AG04449 (cell line): ENCODE measurements at regions not wholly inside any gene's neighbourhood (a gene's known extent, or its start where the extent isn't known, plus 50 kb on each side); places are given as distances from the start of the nearest gene placed in this dataset.

Experiments
- CTCF ChIA-PET: fragments of 350-600 bp; formaldehyde crosslinking; extraction: SDS; loops from one replicate; lab custom pipeline; 2021; ENCODE audit warnings: antibody characterized with exemption; lab: Yijun Ruan, JAX
- POLR2A ChIA-PET: fragments of 400-600, 350-600 bp; formaldehyde crosslinking; extraction: SDS; loops from one replicate; lab custom pipeline; 2020; ENCODE audit warnings: antibody characterized with exemption, inconsistent platforms; lab: Yijun Ruan, JAX
- DNase-seq: peaks from one replicate; pipeline ENCODE4 v3.0.0-alpha.2; 2010; ENCODE audit warnings: low read depth, low spot score
- H3K4me3 ChIP-seq: 2 replicates; pipeline ENCODE4 v1.5.1; 2011; ENCODE audit warnings: low read depth, mild to moderate bottlenecking, control low read depth, low read length
- TF ChIP-seq, protein P1 (sequence below): IDR thresholded peaks from one replicate; pipeline ENCODE4 v1.5.1; 2011; ENCODE audit warnings: mild to moderate bottlenecking, moderate library complexity, low read length, control low read depth, inconsistent platforms; ENCODE audit not compliant: insufficient read depth; ENCODE audit errors: missing control alignments

DNA sequence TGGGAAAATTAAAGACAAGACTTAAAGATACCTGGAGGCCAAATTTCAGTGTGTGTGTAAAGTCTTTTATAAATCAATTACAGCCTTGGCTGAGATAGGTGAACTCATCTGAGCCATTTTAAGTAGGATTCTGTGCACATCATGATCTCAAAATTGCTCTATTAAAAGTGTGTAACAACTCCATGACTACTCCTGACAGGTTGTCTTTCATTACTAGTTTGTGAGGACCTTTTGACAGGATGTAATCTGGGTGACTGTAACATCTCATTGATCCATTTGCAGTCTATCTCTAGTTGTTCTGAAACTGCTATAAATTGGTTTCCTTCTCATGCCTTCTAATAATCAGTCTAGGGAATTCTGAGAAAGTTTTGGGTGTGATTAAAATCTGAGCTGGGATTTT, 753.3 kb downstream of the SLITRK5 start:
- TF ChIP-seq, protein P1, sequence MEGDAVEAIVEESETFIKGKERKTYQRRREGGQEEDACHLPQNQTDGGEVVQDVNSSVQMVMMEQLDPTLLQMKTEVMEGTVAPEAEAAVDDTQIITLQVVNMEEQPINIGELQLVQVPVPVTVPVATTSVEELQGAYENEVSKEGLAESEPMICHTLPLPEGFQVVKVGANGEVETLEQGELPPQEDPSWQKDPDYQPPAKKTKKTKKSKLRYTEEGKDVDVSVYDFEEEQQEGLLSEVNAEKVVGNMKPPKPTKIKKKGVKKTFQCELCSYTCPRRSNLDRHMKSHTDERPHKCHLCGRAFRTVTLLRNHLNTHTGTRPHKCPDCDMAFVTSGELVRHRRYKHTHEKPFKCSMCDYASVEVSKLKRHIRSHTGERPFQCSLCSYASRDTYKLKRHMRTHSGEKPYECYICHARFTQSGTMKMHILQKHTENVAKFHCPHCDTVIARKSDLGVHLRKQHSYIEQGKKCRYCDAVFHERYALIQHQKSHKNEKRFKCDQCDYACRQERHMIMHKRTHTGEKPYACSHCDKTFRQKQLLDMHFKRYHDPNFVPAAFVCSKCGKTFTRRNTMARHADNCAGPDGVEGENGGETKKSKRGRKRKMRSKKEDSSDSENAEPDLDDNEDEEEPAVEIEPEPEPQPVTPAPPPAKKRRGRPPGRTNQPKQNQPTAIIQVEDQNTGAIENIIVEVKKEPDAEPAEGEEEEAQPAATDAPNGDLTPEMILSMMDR = no peak
- ChIA-PET CTCF (no interaction called here), POLR2A (no interaction called here)
- DNase-seq = no peak
- H3K4me3 ChIP-seq = no peak overlapping the region

DNA sequence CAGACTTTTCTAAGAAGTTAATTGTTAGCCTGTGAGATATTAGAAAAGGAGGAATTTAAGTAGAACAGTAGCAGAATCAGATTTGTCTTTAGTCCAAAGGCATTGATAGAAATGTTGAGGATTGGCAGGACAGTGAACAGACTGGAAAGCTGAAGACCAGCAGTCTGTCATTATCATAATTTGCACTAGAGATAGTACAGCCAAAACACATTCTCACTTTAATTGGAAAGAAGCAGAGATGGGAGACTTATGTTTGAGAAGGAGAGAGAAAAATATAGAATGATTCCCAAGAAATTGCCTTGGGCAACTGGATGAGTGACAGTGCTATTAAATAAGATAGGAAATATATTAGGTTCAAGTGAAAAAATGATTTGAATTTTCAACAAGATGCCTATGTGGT, 755.5 kb downstream of the SLITRK5 start:
- no peak for DNase-seq
- TF ChIP-seq, protein P1 = no peak
- CTCF ChIA-PET = no interaction called here
- no peak overlapping the region for H3K4me3 ChIP-seq
- POLR2A ChIA-PET = no interaction called here

DNA sequence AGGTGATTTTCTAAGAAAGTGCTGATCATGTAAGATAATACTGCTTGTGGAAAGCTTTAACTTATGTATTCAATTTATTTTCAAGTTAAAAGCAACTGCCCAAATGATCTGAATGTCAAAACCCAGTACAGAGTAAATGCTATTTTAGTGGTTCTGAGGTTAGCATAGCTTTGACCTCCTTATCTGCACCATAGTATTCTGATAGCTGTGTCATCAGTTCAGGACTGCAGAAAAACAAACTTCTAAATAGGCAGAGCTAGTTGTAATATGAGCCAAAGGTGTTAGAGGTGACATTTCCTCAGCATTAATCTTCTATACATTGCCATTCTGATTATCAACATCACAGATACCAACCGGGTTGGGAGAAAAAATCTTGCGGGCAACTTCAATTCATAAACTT, 758.7 kb downstream of the SLITRK5 start:
- H3K4me3 ChIP-seq = no peak overlapping the region
- no peak for DNase-seq
- CTCF ChIA-PET = no interaction called here
- POLR2A ChIA-PET = no interaction called here
- TF ChIP-seq, protein P1 = no peak

DNA sequence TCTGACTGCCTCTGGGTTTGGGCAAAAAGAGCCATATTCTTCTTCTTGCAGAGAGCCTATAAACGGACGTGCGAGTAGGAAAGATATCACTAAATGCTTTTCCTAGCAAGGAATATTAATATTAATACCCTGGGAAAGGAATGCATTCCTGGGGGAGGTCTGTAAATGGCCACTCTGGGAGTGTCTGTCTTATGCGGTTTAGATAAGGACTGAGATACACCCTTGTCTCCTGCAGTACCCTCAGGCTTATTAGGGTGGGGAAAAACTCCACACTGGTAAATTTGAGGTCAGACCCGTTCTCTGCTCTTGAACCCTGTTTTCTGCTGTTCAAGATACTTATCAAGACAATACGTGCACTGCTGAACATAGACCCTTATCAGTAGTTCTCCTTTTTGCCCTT, 763.8 kb downstream of the SLITRK5 start:
- CTCF ChIA-PET = no interaction called here
- TF ChIP-seq, protein P1 = no peak
- DNase-seq = no peak
- H3K4me3 ChIP-seq = no peak overlapping the region
- POLR2A ChIA-PET = no interaction called here

DNA sequence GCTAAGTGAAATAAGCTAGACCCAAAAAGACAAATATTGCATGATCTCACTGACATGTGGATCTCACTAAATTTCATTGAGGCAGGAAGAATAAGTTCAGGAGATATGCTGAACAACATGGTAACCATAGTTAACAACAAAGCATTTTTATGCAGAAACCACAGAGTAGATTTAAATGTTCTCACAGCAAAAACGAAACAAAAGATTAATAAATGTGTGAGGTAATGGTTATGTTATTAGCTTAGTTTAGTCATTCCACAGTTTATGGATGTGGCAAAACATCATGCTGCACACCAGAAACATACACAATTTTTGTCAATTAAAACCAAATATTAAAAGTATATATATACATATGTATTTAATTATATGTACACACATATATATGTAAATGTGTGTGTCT, 765.8 kb downstream of the SLITRK5 start:
- DNase-seq = no peak
- ChIA-PET POLR2A (no interaction called here), CTCF (no interaction called here)
- TF ChIP-seq, protein P1 = no peak
- H3K4me3 ChIP-seq = no peak overlapping the region

DNA sequence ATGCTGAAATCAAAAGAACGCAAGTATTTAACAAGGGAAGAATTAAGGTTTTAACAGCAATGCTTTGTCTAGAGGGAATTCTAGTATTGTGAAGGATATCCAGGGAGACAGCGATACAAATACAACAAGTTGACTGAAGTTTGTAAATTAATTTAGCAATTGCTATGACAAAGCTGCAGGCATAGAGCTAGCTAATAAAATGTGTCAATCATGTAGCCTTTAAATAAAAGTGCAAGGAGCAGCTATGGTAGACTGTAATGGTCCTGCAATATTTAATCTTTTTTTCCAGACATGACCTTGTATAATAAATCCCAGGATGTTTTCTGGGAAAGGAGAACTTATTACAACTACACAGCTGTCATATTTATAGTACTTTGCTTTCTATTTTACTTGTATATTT, 779.3 kb downstream of the SLITRK5 start:
- no peak for DNase-seq
- CTCF ChIA-PET = no interaction called here
- no peak overlapping the region for H3K4me3 ChIP-seq
- TF ChIP-seq, protein P1 = no peak
- POLR2A ChIA-PET = no interaction called here

DNA sequence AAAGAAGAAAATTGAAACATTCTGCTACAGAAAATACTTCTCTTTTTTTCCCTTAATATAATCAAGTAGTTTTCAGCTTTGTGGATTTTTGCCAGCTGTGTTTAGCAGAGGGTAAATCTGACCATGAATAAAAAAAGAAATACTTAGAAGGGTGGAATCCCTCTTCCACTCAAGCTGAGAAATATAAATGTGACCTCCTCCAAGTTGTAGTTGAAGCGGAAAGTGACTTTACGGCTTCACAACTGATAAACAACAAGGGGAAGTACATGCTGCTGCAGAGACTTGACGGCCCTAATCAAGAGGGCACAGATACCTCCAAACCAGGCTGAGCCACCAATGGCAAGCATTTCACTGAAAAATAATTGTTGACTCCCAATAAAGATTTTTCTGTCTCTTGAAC, 785.0 kb downstream of the SLITRK5 start:
- DNase-seq = no peak
- CTCF ChIA-PET = no interaction called here
- H3K4me3 ChIP-seq = no peak overlapping the region

More for the DNA sequence above, 785.0 kb downstream of the SLITRK5 start:
- TF ChIP-seq, protein P1 = no peak
- POLR2A ChIA-PET = no interaction called here
